GM10266 (cell line): ENCODE measurements at regions not wholly inside any gene's neighbourhood (a gene's known extent, or its start where the extent isn't known, plus 50 kb on each side); places are given as distances from the start of the nearest gene placed in this dataset.

Source experiments
- DNase-seq: peaks from one replicate; pipeline ENCODE4 v3.0.0; 2012; ENCODE audit errors: extremely low spot score
- CTCF ChIP-seq: IDR thresholded peaks from 2 replicates; pipeline ENCODE4 v1.5.1; 2012; ENCODE audit warnings: mild to moderate bottlenecking, low read depth; ENCODE audit not compliant: control insufficient read depth, insufficient read depth; ENCODE audit errors: missing control alignments

GRCh38 chr11:116603728-116604323 is 169.0 kb downstream of the BUD13 start:
- DNase-seq = no peak
- no peak for TF ChIP-seq CTCF

GRCh38 chr11:116602637-116602942 is 170.2 kb downstream of the BUD13 start:
- no peak for DNase-seq
- no peak for TF ChIP-seq CTCF

GRCh38 chr11:116601814-116602636 is 170.8 kb downstream of the BUD13 start:
- DNase-seq = no peak
- TF ChIP-seq CTCF = no peak

GRCh38 chr11:116600930-116601329 is 171.9 kb downstream of the BUD13 start:
- TF ChIP-seq CTCF = no peak
- DNase-seq = no peak

GRCh38 chr11:116598556-116598955 is 174.2 kb downstream of the BUD13 start:
- TF ChIP-seq CTCF = no peak
- DNase-seq = no peak

GRCh38 chr11:116598036-116598435 is 174.8 kb downstream of the BUD13 start:
- no peak for TF ChIP-seq CTCF
- no peak for DNase-seq
